ENCODE measurements at regions not wholly inside any gene's neighbourhood (a gene's known extent, or its start where the extent isn't known, plus 50 kb on each side); places are given as distances from the start of the nearest gene placed in this dataset.
"Not testable (repeated sequence)": the region's sequence is repeated elsewhere in the genome, so short reads cannot be mapped to it uniquely, and the experiment has no call there.

DNA sequence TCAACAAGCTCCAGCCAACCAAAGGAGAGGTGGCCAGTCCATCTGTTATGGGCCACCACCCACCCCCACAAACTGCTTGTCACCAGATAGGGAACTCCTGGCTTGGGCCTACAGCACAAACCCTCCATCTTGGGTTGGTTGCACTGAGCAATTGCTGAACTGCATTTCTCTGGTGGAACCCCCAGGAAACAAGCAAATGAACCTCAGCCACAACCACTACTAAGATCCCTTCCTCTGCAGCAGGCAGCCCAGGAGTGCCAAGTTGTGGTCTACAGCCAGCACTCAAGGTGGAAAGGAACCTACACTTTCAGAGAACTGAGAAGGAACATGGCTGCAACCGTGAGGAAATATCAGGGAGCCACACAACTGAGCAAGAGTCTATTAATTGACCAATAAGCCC, 171.6 kb downstream of the TMEM200A start:
- no peak for DNase-seq (ENCODE audit: low read depth)
- TF ChIP-seq, protein P1, sequence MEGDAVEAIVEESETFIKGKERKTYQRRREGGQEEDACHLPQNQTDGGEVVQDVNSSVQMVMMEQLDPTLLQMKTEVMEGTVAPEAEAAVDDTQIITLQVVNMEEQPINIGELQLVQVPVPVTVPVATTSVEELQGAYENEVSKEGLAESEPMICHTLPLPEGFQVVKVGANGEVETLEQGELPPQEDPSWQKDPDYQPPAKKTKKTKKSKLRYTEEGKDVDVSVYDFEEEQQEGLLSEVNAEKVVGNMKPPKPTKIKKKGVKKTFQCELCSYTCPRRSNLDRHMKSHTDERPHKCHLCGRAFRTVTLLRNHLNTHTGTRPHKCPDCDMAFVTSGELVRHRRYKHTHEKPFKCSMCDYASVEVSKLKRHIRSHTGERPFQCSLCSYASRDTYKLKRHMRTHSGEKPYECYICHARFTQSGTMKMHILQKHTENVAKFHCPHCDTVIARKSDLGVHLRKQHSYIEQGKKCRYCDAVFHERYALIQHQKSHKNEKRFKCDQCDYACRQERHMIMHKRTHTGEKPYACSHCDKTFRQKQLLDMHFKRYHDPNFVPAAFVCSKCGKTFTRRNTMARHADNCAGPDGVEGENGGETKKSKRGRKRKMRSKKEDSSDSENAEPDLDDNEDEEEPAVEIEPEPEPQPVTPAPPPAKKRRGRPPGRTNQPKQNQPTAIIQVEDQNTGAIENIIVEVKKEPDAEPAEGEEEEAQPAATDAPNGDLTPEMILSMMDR (IDR thresholded peaks at IDR 0.05; ENCODE audit: low read depth, low read length, missing control alignments) = no peak
- no peak overlapping the region for H3K4me3 ChIP-seq (ENCODE audit: low read depth, low read length)

DNA sequence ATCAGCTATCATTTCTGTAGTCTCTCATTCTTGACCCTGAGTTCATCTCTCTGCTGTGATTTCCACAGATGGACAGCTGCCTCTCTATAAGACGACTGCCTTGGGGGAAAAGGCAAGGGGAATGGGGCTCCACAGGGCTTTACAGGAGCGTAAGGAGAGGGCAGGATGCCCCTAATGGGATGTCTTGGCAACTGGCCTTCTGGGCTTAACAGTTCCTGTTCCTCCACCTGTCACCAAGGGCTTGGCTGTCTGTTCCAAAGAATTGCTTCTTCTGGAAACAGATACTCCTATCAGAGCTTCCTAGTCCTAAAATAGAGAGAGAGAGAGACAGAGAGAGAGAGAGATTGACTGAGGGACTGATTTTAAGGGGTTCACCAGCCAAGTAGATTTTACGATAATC, 181.9 kb downstream of the TMEM200A start:
- no peak for DNase-seq (ENCODE audit: low read depth)
- TF ChIP-seq, protein P1 (IDR thresholded peaks at IDR 0.05; ENCODE audit: low read depth, low read length, missing control alignments) = no peak
- no peak overlapping the region for H3K4me3 ChIP-seq (ENCODE audit: low read depth, low read length)

DNA sequence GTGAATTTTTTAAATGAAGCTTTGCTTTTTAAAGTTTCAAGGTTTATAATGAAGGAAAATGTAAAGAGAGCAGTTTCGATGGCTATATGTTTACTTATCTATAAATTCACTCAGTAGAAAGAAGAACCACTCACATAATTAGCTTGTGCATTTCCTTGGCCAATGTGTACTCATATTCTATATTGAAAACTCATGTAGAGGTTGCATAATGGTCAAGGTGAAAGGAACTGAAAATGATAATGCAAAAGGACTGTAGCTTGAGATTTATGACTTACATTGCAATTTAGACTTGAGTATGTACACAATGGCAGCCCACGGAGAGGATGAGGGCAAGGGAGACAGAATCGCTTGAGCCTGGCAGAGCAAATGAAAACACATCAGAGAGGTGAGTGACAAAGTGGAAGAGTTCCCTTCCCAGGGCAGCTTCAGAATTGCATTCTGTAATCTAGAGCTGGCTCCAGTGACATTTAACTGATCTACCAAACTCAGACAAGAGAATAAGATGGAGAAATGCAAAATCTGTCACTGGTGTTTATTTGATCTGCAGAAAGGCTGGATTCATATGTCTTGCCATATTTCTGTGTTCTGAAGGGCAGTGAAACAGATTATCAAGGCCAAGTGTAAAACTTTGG, 191.8 kb downstream of the TMEM200A start:
- TF ChIP-seq, protein P1 (IDR thresholded peaks at IDR 0.05; ENCODE audit: low read depth, low read length, missing control alignments) = no peak
- no peak for DNase-seq (ENCODE audit: low read depth)
- H3K4me3 ChIP-seq (ENCODE audit: low read depth, low read length) = no peak overlapping the region

DNA sequence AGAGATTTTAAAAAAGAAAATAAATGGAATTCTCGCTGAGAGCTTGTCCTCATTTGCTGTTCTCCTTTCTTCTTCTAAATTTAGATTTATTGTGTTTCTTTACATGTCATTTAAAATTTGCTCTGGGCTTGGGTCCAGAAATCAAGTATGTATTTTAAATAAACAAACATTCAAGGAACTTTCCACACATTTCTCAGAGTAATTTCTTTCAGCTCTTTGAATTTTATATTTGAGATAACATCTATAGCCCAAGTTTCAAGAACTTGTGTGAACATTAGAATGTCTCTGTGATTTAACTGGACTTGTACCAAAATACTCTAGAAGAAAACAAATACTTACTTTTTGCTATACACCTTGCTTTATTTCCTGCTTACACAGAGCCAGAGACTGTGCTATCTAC, 192.3 kb downstream of the TMEM200A start:
- TF ChIP-seq, protein P1 (IDR thresholded peaks at IDR 0.05; ENCODE audit: low read depth, low read length, missing control alignments) = no peak
- H3K4me3 ChIP-seq (ENCODE audit: low read depth, low read length) = no peak overlapping the region
- no peak for DNase-seq (ENCODE audit: low read depth)

DNA sequence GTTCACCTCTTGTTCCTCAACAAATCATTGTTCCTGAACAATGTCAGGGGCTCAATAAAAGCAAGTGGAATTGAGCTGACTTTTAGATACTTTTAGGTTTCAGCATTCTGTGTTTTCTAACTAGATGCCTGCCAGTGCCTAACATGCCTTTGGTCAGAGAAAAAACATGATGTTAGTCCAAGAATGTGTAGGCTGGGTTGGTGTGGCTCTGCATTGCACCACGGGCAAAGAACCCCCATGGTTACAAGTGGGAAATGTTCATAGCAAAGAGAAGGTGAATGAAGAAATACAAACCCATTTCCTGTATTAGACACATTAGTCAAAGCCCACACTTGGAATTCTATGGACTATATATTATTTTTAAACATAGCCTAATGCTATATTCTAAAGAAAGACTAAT, 193.3 kb downstream of the TMEM200A start:
- H3K4me3 ChIP-seq (ENCODE audit: low read depth, low read length) = no peak overlapping the region
- TF ChIP-seq, protein P1 (IDR thresholded peaks at IDR 0.05; ENCODE audit: low read depth, low read length, missing control alignments) = no peak
- DNase-seq (ENCODE audit: low read depth) = no peak

DNA sequence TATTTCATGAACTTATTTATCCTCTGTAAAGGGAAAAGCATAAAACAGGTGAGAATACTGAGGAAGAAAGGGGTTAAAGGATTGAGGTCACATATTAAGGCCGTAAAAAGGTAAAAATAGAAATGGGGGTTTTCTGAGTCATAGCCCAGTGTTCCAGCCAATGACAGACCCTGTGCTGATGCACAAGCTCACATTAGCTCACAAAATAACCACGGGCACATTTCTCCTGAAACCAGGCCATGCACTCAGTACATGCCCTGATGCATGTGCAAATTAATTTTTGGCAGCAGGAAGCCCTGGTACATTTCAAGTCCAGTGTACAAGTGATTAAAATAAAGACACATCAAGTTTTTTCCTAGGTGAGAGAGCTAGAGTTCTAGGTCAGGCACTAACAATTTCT, 194.4 kb downstream of the TMEM200A start:
- TF ChIP-seq, protein P1 (IDR thresholded peaks at IDR 0.05; ENCODE audit: low read depth, low read length, missing control alignments) = no peak
- no peak overlapping the region for H3K4me3 ChIP-seq (ENCODE audit: low read depth, low read length)
- no peak for DNase-seq (ENCODE audit: low read depth)

DNA sequence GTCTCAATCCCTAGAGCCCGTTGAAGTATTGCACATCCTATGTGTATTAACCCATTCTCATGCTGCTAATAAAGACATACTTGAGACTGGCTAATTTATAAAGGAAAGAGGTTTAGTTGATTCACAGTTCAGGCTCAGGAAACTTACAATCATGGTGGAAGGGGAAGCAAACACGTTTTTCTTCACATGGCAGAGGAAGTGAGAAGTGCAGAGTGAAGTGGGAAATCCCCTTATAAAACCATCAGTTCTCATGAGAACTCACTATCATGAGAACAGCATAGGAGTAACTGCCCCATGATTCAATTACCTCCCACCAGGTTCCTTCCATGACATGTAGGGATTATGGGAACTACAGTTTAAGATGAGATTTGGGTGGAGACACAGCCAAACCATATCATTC, 195.3 kb downstream of the TMEM200A start:
- peak; percentile 7 for DNase-seq (ENCODE audit: low read depth)
- H3K4me3 ChIP-seq (ENCODE audit: low read depth, low read length) = not testable (repeated sequence)
